Ectodermal cell (in vitro differentiated cells): ENCODE measurements at regions not wholly inside any gene's neighbourhood (a gene's known extent, or its start where the extent isn't known, plus 50 kb on each side); places are given as distances from the start of the nearest gene placed in this dataset.

ENCODE experiments used
- H3K27ac ChIP-seq: 2 replicates; pipeline ENCODE4 v1.7.0; 2013; ENCODE audit warnings: mild to moderate bottlenecking, low read depth, low read length; ENCODE audit not compliant: insufficient read depth, poor library complexity, severe bottlenecking
- H3K27me3 ChIP-seq: 2 replicates; pipeline ENCODE4 v1.7.0; 2013; ENCODE audit warnings: mild to moderate bottlenecking, low read length; ENCODE audit not compliant: insufficient read depth, control insufficient read depth, poor library complexity, severe bottlenecking
- H3K36me3 ChIP-seq: one replicate; pipeline ENCODE4 v1.7.0; 2013; ENCODE audit warnings: low read length; ENCODE audit not compliant: control insufficient read depth, insufficient read depth
- H3K4me1 ChIP-seq: one replicate; pipeline ENCODE4 v1.7.0; 2013; ENCODE audit warnings: low read length; ENCODE audit not compliant: control insufficient read depth, insufficient read depth
- H3K4me3 ChIP-seq: 2 replicates; pipeline ENCODE4 v1.7.0; 2013; ENCODE audit warnings: low read depth, low read length, control low read depth; ENCODE audit not compliant: insufficient read depth
- H3K9me3 ChIP-seq: 2 replicates; pipeline ENCODE4 v1.7.0; 2013; ENCODE audit warnings: mild to moderate bottlenecking, low read length, moderate library complexity; ENCODE audit not compliant: control insufficient read depth
- WGBS, 2 experiments: methylation state at CpG; one replicate each; pipeline ENCODE4 v1.1.7; 2013; ENCODE audit warnings: missing lambda C conversion rate in 2 of 2; 5-methylcytosine and 5-hydroxymethylcytosine counted together

DNA sequence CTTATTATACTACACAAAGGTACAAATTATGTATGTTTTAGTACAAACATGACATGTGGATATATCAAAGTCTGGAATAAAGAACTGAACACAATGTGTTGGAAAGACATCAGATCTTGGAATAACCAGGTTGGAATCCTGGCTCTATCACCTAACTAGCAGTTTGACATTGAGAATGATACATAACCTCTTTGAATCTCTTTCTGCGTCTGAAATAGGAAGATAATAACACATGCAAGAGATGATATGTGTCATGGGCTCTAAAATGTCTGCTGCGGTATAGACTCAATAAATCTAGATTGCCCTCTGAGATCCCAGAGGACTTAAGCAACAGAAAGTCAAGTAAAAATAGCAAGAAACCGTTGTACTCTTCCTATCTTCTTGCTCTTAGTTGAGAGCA is 66.8 kb upstream of the CCN2 start:
- H3K4me1 ChIP-seq: no peaks in the 10 kb centered on the region
- H3K27ac ChIP-seq: no peak overlapping the region
- WGBS, 2 experiments: 78 to 83% methylated on average over 3 of the region's 3 CpGs

DNA sequence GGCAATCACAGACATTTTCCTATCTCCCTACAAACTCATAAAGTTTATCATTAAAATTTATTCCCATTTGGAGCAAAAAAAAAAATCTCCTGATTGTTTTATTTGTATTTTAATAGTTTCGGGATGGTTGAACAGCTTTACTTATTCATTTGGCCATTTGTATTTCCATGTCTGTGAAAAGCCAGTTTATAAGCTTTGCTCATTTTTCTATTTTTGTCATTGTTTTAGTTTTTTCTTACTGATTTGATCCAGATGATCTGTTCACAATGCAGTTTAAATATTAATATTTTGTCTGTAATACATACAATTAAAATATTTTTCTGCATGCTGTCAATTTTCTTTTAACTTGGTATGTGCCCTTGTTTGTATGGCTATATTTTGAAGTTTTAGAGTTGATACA is 65.2 kb upstream of the CCN2 start:
- WGBS, 2 experiments: 100% methylated on average over 1 of the region's 1 CpG; no CpG with 5 or more reads in 1 of the 2 experiments
- Histone ChIP-seq H3K36me3 (no peaks in the 10 kb centered on the region), H3K4me3 (no peak overlapping the region), H3K27ac (no peak overlapping the region), H3K27me3 (no peaks in the 10 kb centered on the region), H3K9me3 (no peaks in the 10 kb centered on the region), H3K4me1 (no peaks in the 10 kb centered on the region)

More for the DNA sequence above, 66.8 kb upstream of the CCN2 start:
- H3K27me3 ChIP-seq: no peaks in the 10 kb centered on the region
- no peaks in the 10 kb centered on the region for H3K36me3 ChIP-seq
- H3K4me3 ChIP-seq: no peak overlapping the region
- no peaks in the 10 kb centered on the region for H3K9me3 ChIP-seq

DNA sequence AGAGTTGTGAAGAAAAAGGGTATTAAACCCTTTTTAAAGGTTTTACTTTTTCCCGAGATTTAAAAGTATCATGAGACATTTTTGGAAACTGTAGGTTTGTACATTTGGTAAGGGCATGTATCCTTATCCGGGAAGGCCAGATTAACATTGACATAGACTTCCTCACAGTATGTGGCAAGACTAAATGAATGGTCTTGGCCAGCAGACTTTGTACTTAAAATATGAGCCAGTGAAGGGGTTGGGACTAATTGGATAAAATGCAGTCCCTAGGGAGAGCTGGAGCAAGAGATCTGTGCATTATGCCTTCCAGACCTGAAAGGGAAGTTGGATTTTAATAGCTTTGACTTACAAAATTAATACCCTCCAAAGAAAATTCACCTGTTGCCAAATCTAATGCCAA is 60.4 kb upstream of the CCN2 start:
- 91 to 93% methylated on average over 2 of the region's 2 CpGs for WGBS, 2 experiments
- Histone ChIP-seq H3K27ac (no peak overlapping the region), H3K4me3 (no peak overlapping the region)

DNA sequence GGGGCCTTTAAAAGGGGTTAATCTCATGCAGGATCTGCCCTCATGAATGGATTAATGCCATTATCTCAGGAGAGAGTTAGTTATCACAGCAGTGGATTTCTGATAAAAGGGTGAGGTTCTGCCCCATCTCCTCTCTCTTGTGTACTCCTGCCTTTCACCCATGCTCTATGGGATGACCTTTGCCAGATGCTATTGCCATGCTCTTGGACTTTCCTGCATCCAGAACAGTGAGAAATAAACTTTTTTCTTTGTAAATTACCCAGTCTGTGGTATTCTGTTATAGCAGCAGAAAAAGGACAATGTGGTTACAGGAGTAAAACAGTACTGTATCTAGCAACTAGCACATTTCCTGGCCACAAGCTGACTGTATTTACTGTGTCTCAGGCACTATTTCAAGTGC is 58.0 kb upstream of the CCN2 start:
- H3K36me3 ChIP-seq: no peaks in the 10 kb centered on the region
- no peaks in the 10 kb centered on the region for H3K27me3 ChIP-seq
- no peaks in the 10 kb centered on the region for H3K4me1 ChIP-seq
- no peak overlapping the region for H3K4me3 ChIP-seq
- H3K27ac ChIP-seq: no peak overlapping the region
- H3K9me3 ChIP-seq: no peaks in the 10 kb centered on the region

More for the DNA sequence above, 60.4 kb upstream of the CCN2 start:
- Histone ChIP-seq H3K4me1 (no peaks in the 10 kb centered on the region), H3K27me3 (no peaks in the 10 kb centered on the region), H3K36me3 (no peaks in the 10 kb centered on the region), H3K9me3 (no peaks in the 10 kb centered on the region)

DNA sequence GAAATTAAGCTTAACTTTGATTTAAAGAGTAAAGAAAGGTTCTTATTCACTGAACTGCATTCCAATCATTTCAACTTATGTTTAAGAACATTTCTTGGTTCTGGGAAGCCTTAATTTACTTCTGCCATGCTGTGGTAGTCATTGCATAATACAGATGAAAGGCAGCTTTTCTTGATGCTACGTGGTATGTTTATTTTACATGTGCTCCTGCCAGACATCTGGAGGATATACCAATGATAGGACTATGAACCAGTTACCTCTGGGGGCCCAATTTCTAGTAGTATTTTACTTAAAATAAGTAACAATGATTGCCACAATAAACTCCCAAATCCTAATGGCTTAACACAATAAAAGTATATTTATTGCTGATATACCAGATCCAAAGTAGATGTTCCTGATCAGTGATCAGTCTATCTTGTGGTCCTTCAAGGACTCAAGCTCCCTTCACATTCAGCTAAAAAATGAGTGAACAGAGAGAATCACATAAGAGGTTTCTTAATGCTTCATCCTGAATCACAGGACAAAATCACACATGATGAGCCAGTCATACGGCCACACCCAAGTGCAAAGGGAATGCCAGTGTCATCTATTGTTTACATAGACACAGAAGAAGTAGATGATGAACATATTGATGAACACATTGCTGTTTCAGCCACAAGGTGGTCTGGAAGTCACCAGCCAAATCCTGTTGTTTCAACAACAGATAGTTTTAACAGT is 56.5 kb upstream of the CCN2 start:
- no peak overlapping the region for H3K27ac ChIP-seq
- H3K27me3 ChIP-seq: no peaks in the 10 kb centered on the region
- no peaks in the 10 kb centered on the region for H3K9me3 ChIP-seq
- no peak overlapping the region for H3K4me3 ChIP-seq
- WGBS, 2 experiments: 100% methylated on average over 2 of the region's 2 CpGs
- no peaks in the 10 kb centered on the region for H3K4me1 ChIP-seq
- no peaks in the 10 kb centered on the region for H3K36me3 ChIP-seq

DNA sequence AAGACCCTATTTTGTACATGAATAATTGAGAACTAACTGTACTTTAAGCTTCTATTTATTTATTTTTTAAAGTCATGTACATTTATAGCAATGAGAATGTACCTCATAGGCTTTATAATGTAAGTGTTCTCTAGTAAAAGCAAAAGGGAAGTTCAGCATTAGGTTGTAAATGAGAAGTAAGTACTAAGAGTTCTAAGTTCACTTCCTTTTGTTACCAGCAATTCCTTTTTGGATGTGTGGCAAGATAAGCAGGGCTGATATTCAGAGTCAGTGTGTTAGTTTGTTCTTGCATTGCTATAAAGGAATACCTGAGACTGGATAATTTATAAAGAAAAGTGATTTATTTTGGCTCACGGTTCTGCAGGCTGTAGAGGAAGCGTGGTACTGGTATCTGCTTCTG is 54.0 kb upstream of the CCN2 start:
- no peaks in the 10 kb centered on the region for H3K27me3 ChIP-seq
- H3K36me3 ChIP-seq: no peaks in the 10 kb centered on the region
- WGBS, 2 experiments: 92 to 93% methylated on average over 2 of the region's 2 CpGs
- no peak overlapping the region for H3K4me3 ChIP-seq
- no peaks in the 10 kb centered on the region for H3K9me3 ChIP-seq
- no peaks in the 10 kb centered on the region for H3K4me1 ChIP-seq
- H3K27ac ChIP-seq: no peak overlapping the region

DNA sequence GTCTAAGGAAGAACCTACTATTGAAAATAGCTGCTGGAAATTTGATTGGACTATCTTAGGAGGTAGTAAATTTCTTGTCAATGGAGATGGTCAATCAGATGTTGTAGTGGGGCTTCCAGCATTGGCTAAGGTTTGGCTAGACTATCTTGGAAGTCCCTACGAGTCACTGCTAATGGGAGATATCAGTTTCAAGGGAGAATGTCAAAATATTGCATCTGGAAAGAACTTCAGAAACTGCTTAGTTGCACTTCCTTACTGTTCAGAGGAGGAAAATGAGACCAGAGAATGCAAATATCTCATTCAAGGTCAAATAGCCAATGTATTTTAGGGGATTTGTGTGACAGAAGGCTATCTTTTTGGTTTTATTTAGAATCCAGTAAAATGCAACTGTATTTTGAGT is 53.5 kb upstream of the CCN2 start:
- Histone ChIP-seq H3K9me3 (no peaks in the 10 kb centered on the region), H3K4me3 (no peak overlapping the region), H3K27me3 (no peaks in the 10 kb centered on the region), H3K27ac (no peak overlapping the region), H3K36me3 (no peaks in the 10 kb centered on the region), H3K4me1 (no peaks in the 10 kb centered on the region)
- 88 to 95% methylated on average over 1 of the region's 1 CpG for WGBS, 2 experiments

DNA sequence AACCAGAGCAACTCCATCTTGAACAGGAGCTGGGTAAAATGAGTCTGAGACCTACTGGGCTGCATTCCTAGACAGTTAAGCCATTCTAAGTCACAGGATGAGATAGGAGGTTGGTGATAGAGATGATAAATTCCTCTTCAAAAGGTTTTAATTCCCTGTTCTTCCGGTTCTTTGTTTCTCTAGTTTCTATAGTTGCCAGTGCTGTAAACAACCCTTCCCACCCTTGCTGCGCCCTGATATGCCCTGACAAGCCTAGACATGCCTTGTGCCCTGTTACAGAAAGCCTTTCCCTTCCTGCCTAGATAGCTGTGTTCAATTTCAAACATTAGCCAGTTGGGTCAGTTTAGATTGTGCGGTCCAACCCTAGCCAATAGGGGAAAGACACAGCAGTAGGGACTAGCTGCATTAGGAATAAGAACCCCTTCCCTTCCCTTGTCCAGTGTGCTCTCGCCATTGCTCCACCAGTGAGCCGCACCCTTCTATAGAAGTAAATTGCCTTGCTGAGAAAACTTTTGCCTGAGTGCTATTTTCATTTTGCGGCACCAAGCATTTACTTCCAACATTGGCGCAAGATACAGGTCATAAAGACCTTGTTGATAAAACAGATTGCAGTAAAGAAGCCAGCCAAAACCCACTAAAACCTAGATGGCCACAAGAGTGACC is 52.5 kb upstream of the CCN2 start:
- Histone ChIP-seq H3K4me3 (no peak overlapping the region), H3K4me1 (no peaks in the 10 kb centered on the region), H3K27me3 (no peaks in the 10 kb centered on the region), H3K36me3 (no peaks in the 10 kb centered on the region), H3K9me3 (no peaks in the 10 kb centered on the region), H3K27ac (no peak overlapping the region)
- WGBS, 2 experiments: 93 to 95% methylated on average over 7 of the region's 7 CpGs
